HG03432 (cell line): ENCODE measurements at regions not wholly inside any gene's neighbourhood (a gene's known extent, or its start where the extent isn't known, plus 50 kb on each side); places are given as distances from the start of the nearest gene placed in this dataset.

Experiments used
- ATAC-seq: cut with Tn5 transposase; IDR thresholded peaks from one replicate; pipeline ENCODE4 v1.9.1; 2021; ENCODE audit warnings: mild to moderate bottlenecking, moderate library complexity; ENCODE audit not compliant: unreplicated experiment

- no peak for ATAC-seq
These were observed 373.8 kb downstream of the GJA1 start for GRCh38 chr6:121809211-121809610.

- ATAC-seq: no peak
These were observed 374.9 kb downstream of the GJA1 start for GRCh38 chr6:121810158-121811032.

GRCh38 chr6:121811106-121811505, 375.7 kb downstream of the GJA1 start:
- ATAC-seq: no peak

- no peak for ATAC-seq
These were observed 380.9 kb downstream of the GJA1 start for GRCh38 chr6:121816361-121816760.

- ATAC-seq: no peak
These were observed 381.6 kb downstream of the GJA1 start for GRCh38 chr6:121816906-121817540.

GRCh38 chr6:121823437-121823851, 388.0 kb downstream of the GJA1 start:
- ATAC-seq: no peak

- ATAC-seq: no peak
These were observed 390.8 kb downstream of the GJA1 start for GRCh38 chr6:121826156-121826810.

GRCh38 chr6:121828146-121828886, 392.9 kb downstream of the GJA1 start:
- no peak for ATAC-seq

GRCh38 chr6:121830736-121831135, 395.3 kb downstream of the GJA1 start:
- ATAC-seq: no peak

- no peak for ATAC-seq
These were observed 400.2 kb downstream of the GJA1 start for GRCh38 chr6:121835662-121836061.

GRCh38 chr6:121837545-121838229, 402.2 kb downstream of the GJA1 start:
- no peak for ATAC-seq

- ATAC-seq: peak; percentile 57
These were observed 403.4 kb downstream of the GJA1 start for GRCh38 chr6:121838842-121839241.

GRCh38 chr6:121839896-121840295, 404.4 kb downstream of the GJA1 start:
- no peak for ATAC-seq

GRCh38 chr6:121844898-121845297, 409.5 kb downstream of the GJA1 start:
- ATAC-seq: no peak

- ATAC-seq: no peak
These were observed 412.5 kb downstream of the GJA1 start for GRCh38 chr6:121847806-121848522.

- no peak for ATAC-seq
These were observed 413.2 kb downstream of the GJA1 start for GRCh38 chr6:121848523-121849255.

GRCh38 chr6:121849477-121849876, 414.0 kb downstream of the GJA1 start:
- peak; percentile 90 for ATAC-seq

GRCh38 chr6:121851056-121851455, 415.6 kb downstream of the GJA1 start:
- ATAC-seq: no peak

GRCh38 chr6:121853686-121854085, 418.2 kb downstream of the GJA1 start:
- ATAC-seq: no peak
